OCI-LY1 (cell line): ENCODE measurements at regions not wholly inside any gene's neighbourhood (a gene's known extent, or its start where the extent isn't known, plus 50 kb on each side); places are given as distances from the start of the nearest gene placed in this dataset.

Experiments
- EZH2 ChIP-seq: fragments of 200-600 bp; sonication (generic), shearing (Covaris generic); IDR thresholded peaks from 2 replicates; pipeline ENCODE4 v1.8.0; 2017; ENCODE audit warnings: borderline replicate concordance, mixed run types, mild to moderate bottlenecking, antibody characterized with exemption, low read length, moderate library complexity, mixed read lengths
- TF ChIP-seq, protein P1 (sequence below): fragments of 200-600 bp; sonication (generic), shearing (Covaris generic); IDR thresholded peaks from 2 replicates; pipeline ENCODE4 v1.5.1; 2017; ENCODE audit warnings: mild to moderate bottlenecking, antibody characterized with exemption, low read length, moderate library complexity, mixed read lengths

DNA sequence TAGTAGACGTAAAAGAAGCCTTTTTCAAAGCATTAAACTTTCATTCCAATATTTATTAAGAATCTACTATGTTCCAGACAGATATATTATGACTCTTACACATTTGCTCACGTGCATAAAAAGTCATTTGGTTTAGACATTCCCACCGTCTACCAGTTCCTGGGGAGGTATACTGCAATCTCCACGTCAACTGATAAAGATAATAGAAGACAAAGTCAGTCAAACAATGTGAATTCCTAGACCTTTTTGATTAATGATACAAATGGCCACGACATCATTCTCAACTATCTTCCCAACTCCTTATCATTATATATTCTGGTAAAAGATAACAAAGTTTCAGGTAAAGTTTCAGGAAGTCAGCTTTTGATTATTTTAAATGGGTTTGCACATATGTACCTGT, 69.0 kb downstream of the SIPA1L2 start:
- TF ChIP-seq, protein P1, sequence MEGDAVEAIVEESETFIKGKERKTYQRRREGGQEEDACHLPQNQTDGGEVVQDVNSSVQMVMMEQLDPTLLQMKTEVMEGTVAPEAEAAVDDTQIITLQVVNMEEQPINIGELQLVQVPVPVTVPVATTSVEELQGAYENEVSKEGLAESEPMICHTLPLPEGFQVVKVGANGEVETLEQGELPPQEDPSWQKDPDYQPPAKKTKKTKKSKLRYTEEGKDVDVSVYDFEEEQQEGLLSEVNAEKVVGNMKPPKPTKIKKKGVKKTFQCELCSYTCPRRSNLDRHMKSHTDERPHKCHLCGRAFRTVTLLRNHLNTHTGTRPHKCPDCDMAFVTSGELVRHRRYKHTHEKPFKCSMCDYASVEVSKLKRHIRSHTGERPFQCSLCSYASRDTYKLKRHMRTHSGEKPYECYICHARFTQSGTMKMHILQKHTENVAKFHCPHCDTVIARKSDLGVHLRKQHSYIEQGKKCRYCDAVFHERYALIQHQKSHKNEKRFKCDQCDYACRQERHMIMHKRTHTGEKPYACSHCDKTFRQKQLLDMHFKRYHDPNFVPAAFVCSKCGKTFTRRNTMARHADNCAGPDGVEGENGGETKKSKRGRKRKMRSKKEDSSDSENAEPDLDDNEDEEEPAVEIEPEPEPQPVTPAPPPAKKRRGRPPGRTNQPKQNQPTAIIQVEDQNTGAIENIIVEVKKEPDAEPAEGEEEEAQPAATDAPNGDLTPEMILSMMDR, result no peak
- no peak for TF ChIP-seq EZH2
